Subcutaneous abdominal adipose tissue (tissue), 5 donors: ENCODE measurements at regions not wholly inside any gene's neighbourhood (a gene's known extent, or its start where the extent isn't known, plus 50 kb on each side); places are given as distances from the start of the nearest gene placed in this dataset.

Experiments used
- H3K27ac ChIP-seq: one replicate; pipeline ENCODE4 v1.7.0; 2013; ENCODE audit warnings: low read depth, mild to moderate bottlenecking, inconsistent platforms, low read length, moderate library complexity
- H3K27me3 ChIP-seq, 5 donors: one replicate each; pipeline ENCODE4 v1.7.0; 2013; ENCODE audit warnings: low read length in 5 of 5, inconsistent platforms in 1 of 5; ENCODE audit not compliant: control insufficient read depth in 5 of 5, insufficient read depth in 4 of 5
- H3K36me3 ChIP-seq, 5 donors: one replicate each; pipeline ENCODE4 v1.7.0; 2013; ENCODE audit warnings: low read length in 5 of 5; ENCODE audit not compliant: control insufficient read depth in 5 of 5, insufficient read depth in 5 of 5
- H3K4me1 ChIP-seq, 5 donors: one replicate each; pipeline ENCODE4 v1.7.0; 2013; ENCODE audit warnings: low read length in 5 of 5, mild to moderate bottlenecking in 3 of 5, moderate library complexity in 1 of 5; ENCODE audit not compliant: control insufficient read depth in 5 of 5, insufficient read depth in 5 of 5
- H3K4me3 ChIP-seq, 5 donors: one replicate each; pipeline ENCODE4 v1.7.0; 2013; ENCODE audit warnings: low read length in 5 of 5, low read depth in 1 of 5
- H3K9ac ChIP-seq, 5 donors: one replicate each; pipeline ENCODE4 v1.7.0; 2013; ENCODE audit warnings: low read length in 5 of 5, mild to moderate bottlenecking in 4 of 5, moderate library complexity in 3 of 5
- H3K9me3 ChIP-seq, 5 donors: one replicate each; pipeline ENCODE4 v1.7.0; 2013; ENCODE audit warnings: low read length in 5 of 5; ENCODE audit not compliant: control insufficient read depth in 5 of 5
- donor health status: healthy.
- donor health status: healthy.
- donor health status: healthy.
- donor health status: healthy.
- donor health status: healthy.

DNA sequence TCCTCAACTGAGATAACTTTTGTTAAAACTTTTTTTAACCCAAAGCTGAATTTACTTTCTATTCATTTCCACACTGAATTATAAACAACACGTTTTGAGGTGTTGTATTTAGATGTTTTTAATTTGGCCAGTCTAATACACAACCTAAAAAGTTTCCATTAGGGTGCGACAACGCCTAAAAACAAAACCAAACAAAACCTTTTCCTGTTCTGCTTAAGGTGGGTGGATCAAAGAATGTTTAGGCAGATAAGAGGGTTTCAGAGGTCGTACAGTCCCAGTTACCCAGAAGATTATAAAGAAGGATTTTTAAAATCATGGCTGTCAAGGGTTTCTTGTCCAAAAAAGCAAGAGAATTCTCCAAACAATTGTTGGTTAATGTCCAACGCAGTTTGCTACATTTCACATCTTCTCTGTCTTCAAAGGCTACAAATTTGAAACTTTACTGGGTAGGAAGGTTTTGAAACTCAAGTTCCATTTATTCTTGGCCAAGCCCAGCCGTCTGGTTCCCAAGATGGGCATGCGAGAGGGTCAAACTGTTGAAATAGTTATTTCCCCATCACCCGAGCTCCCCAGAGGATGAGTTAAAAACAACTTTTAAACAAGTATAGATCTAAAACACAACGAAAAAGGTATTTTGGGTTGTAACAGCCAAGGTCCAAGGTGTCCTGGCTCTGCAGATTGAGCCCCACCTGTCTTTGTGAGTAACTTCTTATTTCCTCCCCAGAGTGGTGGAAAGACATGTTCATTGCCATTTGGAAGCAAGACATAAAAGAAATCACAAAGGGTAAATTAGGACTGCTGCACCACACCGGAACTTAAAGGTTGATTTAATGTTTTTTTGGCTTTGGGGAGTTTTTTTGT is 122.8 kb upstream of the MAP3K1 start:
- H3K36me3 ChIP-seq: no peaks in the 10 kb centered on the region
- no peak overlapping the region for H3K4me3 ChIP-seq
- H3K27ac ChIP-seq: no peak overlapping the region
- no peaks in the 10 kb centered on the region for H3K27me3 ChIP-seq
- H3K9ac ChIP-seq: no peak overlapping the region
- peaks cover 0 to 17% (median 7%) of the 10 kb centered on the region in 5 donors for H3K4me1 ChIP-seq
- H3K9me3 ChIP-seq: no peaks in the 10 kb centered on the region

DNA sequence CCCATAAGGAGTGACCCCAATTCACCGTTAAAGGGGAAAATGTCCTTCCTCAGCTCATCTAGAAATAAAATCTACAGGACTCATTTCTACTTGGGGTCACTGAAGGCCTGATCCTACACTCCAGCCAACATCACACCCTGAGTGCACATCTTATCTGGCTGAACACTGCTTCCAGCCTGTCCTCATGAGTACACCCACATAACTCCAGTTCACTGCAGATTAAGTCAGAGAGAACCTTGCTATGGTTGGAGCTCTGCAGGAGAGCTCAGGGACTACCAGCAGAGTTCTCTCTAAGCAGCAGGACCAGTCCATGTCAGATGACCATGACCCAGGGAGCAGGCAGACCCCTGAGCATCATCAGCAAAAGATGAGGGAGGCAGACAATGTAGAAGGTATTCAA is 126.9 kb upstream of the MAP3K1 start:
- Histone ChIP-seq H3K27ac (no peak overlapping the region), H3K36me3 (no peaks in the 10 kb centered on the region), H3K9me3 (no peaks in the 10 kb centered on the region), H3K9ac (no peak overlapping the region), H3K4me3 (no peak overlapping the region), H3K4me1 (peaks cover 0 to 13% (median 0%) of the 10 kb centered on the region in 5 donors), H3K27me3 (no peaks in the 10 kb centered on the region)

DNA sequence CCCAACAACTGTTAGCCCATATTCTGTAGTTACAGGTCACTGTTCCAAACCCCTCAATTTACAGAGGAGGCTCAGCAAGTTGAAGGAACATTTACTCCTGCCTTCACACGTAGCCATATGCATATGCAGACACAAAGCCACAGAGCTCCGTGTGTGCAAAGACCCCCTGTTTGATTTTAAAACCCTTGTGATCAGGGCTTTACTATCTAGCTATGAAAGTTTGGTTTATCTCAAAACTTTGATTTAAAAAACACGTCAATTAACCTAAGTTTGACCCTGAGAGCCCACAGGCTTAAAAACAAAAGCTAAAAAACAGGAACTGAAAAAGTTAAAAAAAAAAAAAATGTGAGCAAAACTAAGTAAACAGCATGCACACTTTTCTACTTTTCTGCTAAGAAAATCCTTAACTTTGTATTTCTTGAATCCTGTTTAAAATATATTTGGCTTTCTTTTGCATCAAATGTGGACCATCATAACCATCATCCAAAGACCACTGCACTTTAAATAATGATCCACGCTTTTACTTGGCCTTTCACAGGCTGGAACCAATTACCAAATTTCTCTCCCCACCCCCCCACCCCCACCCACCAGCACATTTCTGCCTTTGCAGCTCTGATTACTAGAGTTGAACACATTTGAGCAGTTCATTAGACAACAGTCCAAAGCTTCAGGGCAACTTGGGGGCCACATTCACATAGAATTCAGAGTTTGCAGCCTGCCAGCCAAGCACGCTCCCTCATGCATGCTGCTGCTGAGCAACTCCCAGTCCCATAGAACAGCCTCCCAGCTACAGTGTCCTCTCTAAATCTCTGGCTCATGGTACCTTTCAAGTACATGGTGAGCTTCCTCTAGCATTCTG is 128.8 kb upstream of the MAP3K1 start:
- Histone ChIP-seq H3K4me3 (no peak overlapping the region), H3K27ac (no peak overlapping the region), H3K9me3 (no peaks in the 10 kb centered on the region), H3K36me3 (no peaks in the 10 kb centered on the region), H3K4me1 (peaks cover 0 to 4% (median 0%) of the 10 kb centered on the region in 5 donors), H3K27me3 (no peaks in the 10 kb centered on the region), H3K9ac (no peak overlapping the region)

DNA sequence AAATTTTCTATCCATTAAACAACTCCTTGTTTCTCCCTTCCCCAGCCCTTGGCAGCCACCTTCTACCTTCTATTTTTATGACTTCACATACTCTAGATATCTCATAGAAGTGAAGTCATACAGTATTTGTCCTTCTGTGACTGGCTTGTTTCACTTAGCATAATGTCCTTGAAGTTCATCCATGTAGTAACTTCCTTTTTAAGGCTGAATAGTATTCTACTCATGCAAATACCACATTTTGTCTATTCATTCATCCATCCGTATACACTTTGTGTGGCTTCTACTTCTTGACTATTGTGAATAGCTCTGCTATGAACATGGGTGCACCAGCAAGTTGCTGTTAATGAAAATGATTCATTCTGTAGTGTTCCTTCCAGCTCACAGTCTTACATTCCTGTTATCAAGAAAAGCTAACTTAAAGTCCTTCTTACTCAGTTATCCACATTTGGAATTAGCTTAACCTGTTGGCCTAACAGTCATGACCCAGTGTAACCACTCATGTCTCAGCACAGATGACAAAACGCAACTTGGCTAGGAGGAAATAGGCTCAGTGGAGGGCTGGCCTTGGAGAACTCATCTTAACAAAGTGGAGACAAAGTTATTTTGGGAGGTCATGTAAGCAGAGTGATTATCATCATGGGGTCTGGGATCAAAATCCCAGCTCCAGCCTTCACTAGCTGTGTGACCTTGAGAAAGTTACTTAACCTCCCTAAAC is 129.7 kb upstream of the MAP3K1 start:
- no peak overlapping the region for H3K27ac ChIP-seq
- no peaks in the 10 kb centered on the region for H3K27me3 ChIP-seq
- no peak overlapping the region for H3K4me3 ChIP-seq
- peaks cover 0 to 4% (median 0%) of the 10 kb centered on the region in 5 donors for H3K4me1 ChIP-seq
- H3K9me3 ChIP-seq: no peaks in the 10 kb centered on the region
- no peaks in the 10 kb centered on the region for H3K36me3 ChIP-seq
- no peak overlapping the region for H3K9ac ChIP-seq

DNA sequence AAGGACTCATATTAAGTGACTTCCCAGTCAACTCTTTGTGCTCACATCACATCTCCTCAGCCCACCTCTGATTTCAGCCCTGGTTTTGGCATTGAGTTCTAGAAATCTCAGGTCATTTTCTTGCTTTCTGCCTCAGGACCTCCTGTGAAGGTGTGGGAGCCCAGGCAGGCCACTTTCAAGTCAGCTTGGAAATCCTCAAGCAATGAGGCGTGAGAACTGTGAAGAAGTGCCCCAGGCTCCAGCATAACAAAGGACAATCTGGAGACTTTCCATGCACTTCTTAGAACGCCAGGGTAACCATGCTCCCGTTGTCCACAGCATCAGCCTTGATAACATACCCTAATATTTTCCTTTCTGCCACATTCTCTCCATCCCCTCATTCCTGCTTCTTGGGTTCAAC is 131.2 kb upstream of the MAP3K1 start:
- H3K4me1 ChIP-seq: peaks cover 0 to 4% (median 0%) of the 10 kb centered on the region in 5 donors
- H3K36me3 ChIP-seq: no peaks in the 10 kb centered on the region
- H3K27ac ChIP-seq: no peak overlapping the region
- H3K9ac ChIP-seq: no peak overlapping the region
- H3K27me3 ChIP-seq: no peaks in the 10 kb centered on the region
- H3K9me3 ChIP-seq: no peaks in the 10 kb centered on the region
- H3K4me3 ChIP-seq: no peak overlapping the region

DNA sequence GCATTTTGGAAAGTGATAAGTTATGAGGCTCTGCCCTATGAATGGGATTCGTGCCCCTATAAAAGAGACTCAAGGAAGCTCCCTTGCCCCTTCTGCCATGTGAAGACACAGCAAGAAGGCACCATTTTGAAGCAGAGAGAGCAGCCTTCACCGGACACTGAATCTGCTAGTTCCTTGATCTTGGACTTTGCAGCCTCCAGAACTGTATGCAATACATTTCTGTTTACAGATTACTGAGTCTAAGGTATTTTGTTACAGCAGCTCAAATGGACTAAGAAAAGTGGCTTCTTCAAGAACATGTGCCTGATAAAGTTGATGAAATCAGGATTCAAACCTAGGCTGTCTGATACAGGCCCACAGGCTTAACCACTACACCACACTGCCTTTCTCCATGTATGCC is 131.6 kb upstream of the MAP3K1 start:
- Histone ChIP-seq H3K9me3 (no peaks in the 10 kb centered on the region), H3K27me3 (no peaks in the 10 kb centered on the region), H3K4me3 (no peak overlapping the region), H3K27ac (no peak overlapping the region), H3K4me1 (peaks cover 0 to 4% (median 0%) of the 10 kb centered on the region in 5 donors), H3K36me3 (no peaks in the 10 kb centered on the region), H3K9ac (no peak overlapping the region)

DNA sequence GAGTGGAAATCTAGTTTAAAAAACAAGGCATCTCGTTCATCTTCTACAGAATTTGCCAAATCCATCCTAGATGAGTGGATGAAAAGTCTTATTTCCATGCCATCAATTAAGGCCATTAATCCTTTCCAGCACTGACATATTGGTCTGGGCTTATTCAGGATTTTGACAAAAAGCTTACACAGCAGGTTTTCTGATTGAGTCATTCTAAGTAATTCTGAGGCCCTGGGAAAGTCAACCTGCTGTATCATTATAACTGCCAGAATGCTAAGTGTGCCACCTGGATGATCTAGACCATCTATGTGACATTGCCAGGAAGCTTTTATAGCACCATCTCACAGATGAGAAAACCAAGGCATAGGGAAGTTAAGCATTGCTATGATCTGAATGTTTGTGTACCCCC is 132.1 kb upstream of the MAP3K1 start:
- Histone ChIP-seq H3K4me3 (no peak overlapping the region), H3K27ac (no peak overlapping the region), H3K36me3 (no peaks in the 10 kb centered on the region), H3K9me3 (no peaks in the 10 kb centered on the region), H3K4me1 (peaks cover 0 to 4% (median 0%) of the 10 kb centered on the region in 5 donors), H3K9ac (no peak overlapping the region), H3K27me3 (no peaks in the 10 kb centered on the region)

DNA sequence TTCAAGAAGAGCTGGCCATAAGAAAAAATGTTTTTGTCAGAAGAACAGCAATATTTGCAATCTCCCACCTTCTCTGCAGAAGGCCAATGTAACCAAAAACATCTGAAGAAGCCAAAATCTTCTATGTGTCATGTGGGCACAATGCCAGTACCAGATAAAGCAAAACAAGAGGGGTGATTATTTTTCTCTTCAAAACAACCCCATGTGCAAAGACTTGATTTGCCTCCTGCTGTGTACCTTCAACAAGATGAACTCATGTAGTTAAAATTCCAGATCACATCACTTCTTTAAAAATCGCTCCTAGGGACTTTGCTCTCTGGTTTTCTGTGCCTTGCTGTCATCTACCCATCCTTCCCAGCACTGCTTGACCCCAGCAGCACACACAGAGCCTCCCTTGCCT is 134.0 kb upstream of the MAP3K1 start:
- Histone ChIP-seq H3K4me1 (peaks cover 0 to 19% (median 11%) of the 10 kb centered on the region in 5 donors), H3K36me3 (no peaks in the 10 kb centered on the region), H3K27me3 (no peaks in the 10 kb centered on the region), H3K4me3 (no peak overlapping the region), H3K27ac (no peak overlapping the region), H3K9me3 (no peaks in the 10 kb centered on the region), H3K9ac (no peak overlapping the region)

DNA sequence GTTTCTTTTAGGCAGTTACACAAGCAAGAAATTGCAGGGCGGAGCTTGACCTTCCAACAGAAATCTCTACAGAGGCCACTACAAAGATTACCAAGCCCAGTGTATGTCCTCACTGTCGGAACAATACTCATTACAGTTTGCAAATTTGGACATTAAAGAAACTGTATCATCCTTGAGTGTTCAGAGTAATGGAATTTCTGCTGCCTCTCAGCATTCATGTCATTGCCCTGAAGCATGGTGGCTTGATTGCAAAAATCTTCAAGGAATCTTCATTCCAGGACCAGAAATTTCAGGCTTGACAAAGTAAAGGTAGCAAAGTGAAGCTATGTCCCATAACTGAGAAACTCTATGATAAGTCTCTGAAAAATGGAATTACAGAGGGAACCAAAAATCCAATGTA is 134.6 kb upstream of the MAP3K1 start:
- no peak overlapping the region for H3K9ac ChIP-seq
- no peaks in the 10 kb centered on the region for H3K36me3 ChIP-seq
- H3K4me1 ChIP-seq: peaks cover 0 to 25% (median 16%) of the 10 kb centered on the region in 5 donors
- H3K27ac ChIP-seq: no peak overlapping the region
- no peak overlapping the region for H3K4me3 ChIP-seq
- no peaks in the 10 kb centered on the region for H3K9me3 ChIP-seq
- H3K27me3 ChIP-seq: no peaks in the 10 kb centered on the region
